GM20000 (cell line): ENCODE measurements at regions not wholly inside any gene's neighbourhood (a gene's known extent, or its start where the extent isn't known, plus 50 kb on each side); places are given as distances from the start of the nearest gene placed in this dataset.

ENCODE experiments used
- DNase-seq: peaks from one replicate; pipeline ENCODE4 v3.0.0; 2012; ENCODE audit warnings: low spot score
- TF ChIP-seq, protein P1 (sequence below): IDR thresholded peaks from 2 replicates; pipeline ENCODE4 v1.5.1; 2012; ENCODE audit warnings: mild to moderate bottlenecking, control low read depth; ENCODE audit errors: extremely low read depth, missing control alignments

DNA sequence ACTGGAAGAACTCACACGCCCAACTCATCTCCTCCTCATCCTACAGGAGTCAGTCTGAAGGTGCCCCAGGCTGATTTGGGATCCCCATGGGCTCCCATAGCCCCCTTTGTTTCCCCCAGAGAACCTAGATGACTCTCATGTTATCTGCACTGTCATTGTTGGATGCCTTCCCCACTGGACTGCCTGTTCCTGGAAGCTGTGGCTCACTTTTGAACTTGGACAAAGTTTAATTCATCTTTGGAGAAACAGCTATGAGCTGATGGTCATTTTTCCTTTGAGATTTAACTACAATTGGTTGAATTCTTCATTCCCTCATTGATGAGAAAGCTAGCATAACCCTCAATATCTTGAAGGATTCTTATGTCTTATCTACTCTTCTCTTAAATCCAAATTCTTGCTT is 186.6 kb downstream of the SALL1 start:
- TF ChIP-seq, protein P1, sequence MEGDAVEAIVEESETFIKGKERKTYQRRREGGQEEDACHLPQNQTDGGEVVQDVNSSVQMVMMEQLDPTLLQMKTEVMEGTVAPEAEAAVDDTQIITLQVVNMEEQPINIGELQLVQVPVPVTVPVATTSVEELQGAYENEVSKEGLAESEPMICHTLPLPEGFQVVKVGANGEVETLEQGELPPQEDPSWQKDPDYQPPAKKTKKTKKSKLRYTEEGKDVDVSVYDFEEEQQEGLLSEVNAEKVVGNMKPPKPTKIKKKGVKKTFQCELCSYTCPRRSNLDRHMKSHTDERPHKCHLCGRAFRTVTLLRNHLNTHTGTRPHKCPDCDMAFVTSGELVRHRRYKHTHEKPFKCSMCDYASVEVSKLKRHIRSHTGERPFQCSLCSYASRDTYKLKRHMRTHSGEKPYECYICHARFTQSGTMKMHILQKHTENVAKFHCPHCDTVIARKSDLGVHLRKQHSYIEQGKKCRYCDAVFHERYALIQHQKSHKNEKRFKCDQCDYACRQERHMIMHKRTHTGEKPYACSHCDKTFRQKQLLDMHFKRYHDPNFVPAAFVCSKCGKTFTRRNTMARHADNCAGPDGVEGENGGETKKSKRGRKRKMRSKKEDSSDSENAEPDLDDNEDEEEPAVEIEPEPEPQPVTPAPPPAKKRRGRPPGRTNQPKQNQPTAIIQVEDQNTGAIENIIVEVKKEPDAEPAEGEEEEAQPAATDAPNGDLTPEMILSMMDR = no peak
- DNase-seq = no peak

DNA sequence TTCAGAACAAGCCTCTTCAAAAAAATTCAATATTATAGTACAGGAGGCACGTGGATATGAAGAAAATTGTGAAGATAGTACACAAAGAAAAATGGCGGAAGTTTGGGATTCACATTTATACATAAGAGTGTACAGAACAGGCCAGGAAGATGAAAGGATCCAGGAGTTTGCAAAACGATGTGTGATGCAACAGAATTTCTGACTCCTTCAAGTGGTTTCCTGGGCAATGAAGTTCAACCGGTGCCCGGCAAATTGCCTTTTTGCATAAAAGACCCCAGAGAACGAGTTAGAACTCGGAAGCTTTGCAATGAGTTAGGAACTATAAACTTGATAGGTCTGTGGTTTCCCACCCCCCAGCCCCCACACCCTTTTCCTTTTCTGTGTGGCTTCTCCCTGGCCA is 189.1 kb downstream of the SALL1 start:
- DNase-seq = no peak
- TF ChIP-seq, protein P1 = no peak

DNA sequence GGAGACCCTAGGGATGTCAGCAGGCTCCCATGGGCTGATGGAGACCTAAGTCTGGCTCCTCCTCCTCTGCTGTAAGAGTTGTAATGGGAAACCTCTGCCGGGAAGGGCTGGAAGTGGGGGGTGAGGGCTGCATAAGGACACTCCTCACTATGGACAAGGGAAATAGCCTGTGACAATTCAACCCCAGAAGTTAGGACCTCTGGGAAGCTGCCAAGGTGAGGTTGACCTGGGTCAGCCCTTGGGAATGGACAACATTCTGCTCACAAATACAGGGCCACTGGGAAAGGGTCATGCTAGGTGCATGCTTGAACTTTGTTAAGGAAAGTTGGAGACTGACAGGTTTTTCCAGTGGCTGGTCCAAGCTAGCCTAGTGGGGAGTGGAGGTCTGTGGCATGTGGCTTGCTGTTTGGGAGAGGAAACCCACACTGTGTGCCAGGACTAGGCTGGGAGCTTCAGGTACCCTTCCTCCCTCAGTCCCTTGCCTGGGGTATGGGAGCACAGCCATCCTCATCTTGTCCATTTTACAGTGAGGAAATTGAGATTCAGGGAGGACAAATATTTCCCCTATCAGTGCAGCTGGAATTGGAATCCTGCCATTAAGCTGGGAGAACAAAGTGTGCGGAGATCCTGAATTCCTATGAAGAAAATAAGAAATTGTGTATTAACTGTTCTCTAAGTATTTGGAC is 190.4 kb downstream of the SALL1 start:
- TF ChIP-seq, protein P1 = no peak

DNA sequence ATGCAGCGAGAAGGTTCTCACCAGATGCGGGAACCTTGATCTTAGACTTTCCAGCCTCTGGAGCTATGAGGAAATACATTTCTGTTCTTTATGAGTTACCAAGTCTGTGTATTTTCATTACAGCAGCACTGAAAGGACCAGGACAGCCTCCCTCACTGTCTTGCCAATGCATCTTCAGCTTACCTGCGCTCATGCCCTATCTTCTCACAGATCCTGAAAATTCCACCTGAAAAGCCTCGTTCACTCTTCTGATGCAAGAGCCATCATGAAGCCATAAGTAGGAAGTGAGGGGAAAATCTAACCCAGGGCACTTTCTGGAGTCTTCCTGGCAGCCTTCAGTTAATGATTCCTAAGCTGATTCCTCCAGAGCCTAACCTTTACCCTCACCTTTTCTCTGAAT is 194.0 kb downstream of the SALL1 start:
- TF ChIP-seq, protein P1 = no peak
- no peak for DNase-seq

More for the DNA sequence above, 190.4 kb downstream of the SALL1 start:
- no peak for DNase-seq

DNA sequence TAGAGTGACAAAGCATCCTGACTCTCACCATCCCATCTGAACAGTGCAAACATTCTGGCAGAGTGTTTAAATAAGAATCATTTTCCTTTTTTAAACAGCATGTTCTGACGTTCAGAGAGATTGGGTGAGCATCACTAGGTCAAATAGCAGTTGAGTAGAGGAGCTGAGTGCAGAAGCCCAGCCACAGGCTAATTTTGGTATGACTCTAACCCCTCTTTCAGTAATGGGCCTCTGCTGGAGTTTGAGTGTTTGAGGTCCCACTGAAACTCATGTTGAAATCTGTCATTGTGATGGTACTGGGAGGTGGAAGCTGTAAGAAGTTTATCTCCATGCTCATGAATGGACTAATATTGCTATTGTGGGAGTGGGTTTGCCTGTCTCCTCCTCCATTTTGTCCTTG is 194.4 kb downstream of the SALL1 start:
- no peak for DNase-seq
- TF ChIP-seq, protein P1 = no peak

DNA sequence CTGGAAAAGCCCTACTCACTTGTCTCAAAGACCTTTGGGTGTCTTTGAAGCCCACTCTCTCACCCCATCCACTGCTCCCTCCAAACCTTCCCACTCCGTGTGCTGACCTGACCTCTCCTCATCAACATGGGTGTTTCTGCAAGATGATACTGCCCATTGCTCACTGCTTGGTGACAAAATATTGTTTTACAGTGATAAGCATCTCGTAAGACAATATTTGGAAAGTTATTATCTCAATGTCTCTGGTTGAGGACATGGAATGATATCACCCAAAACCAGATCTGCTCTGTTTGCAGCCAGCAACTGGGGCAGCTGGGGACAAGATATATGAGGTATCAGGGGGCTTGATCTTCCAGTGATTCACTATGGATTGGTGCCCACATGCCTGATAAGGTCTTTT is 195.8 kb downstream of the SALL1 start:
- TF ChIP-seq, protein P1 = no peak
- no peak for DNase-seq

DNA sequence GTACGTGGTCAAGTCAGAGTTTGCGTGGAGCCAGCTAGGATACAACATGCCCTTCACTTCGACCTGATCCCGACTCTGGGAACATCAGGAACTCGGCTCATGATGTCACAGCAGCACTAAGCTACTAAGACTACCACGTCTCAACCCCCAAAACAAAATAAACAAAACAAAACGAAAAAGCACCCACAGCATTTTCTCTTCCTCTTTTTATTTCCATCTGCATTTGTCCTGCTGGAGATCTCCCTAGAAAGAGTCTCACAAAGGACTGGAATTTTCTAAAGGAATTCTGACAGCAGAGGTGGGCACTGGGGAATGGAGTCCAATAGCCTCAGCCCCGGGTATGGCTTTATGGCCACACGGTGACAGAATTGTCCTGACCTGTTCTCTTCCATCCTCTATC is 196.6 kb downstream of the SALL1 start:
- TF ChIP-seq, protein P1 = no peak
- DNase-seq = no peak
